PC-3 (cell line): ENCODE measurements at regions not wholly inside any gene's neighbourhood (a gene's known extent, or its start where the extent isn't known, plus 50 kb on each side); places are given as distances from the start of the nearest gene placed in this dataset.
"Not testable (repeated sequence)": the region's sequence is repeated elsewhere in the genome, so short reads cannot be mapped to it uniquely, and the experiment has no call there.

ENCODE experiments used
- ATAC-seq: fragments of 200-7000 bp; cut with Tn5 transposase; 2 replicates; pipeline ENCODE4 v1.9.1; 2020; ENCODE audit warnings: mild to moderate bottlenecking, moderate library complexity
- BruUV-seq: library from RNA; stranded (reverse); fragments of 400-500 nt; replicated peaks from 2 replicates; lab custom pipeline; 2021; lab: Mats Ljungman, UMichigan
- CTCF ChIA-PET: fragments of 300-600 bp; sonication (Branson Sonifier 250); formaldehyde crosslinking; loops from one replicate; lab custom pipeline; 2022; ENCODE audit warnings: antibody characterized with exemption; lab: Charles Lee
- POLR2A ChIA-PET: fragments of 300-600 bp; sonication (Branson Sonifier 250); formaldehyde crosslinking; loops from one replicate; lab custom pipeline; 2022; ENCODE audit warnings: antibody characterized with exemption; ENCODE audit not compliant: unreplicated experiment; lab: Charles Lee
- DNase-seq: peaks from one replicate; pipeline ENCODE4 v3.0.0-alpha.2; 2015
- H2AFZ ChIP-seq: fragments of 300-600 bp; sonication (generic); 2 replicates; pipeline ENCODE4 v1.6.0; 2016; ENCODE audit warnings: antibody characterized with exemption, low read length
- H3F3A ChIP-seq: fragments of 300-600 bp; sonication (generic); one replicate; pipeline ENCODE4 v1.6.0; 2017; ENCODE audit warnings: antibody characterized with exemption, low read length, control low read depth, mild to moderate bottlenecking; ENCODE audit not compliant: unreplicated experiment
- H3K27ac ChIP-seq: fragments of 300-600 bp; sonication (generic); 2 replicates; pipeline ENCODE4 v1.5.1; 2016; ENCODE audit warnings: mild to moderate bottlenecking, low read length
- H3K27me3 ChIP-seq: fragments of 300-600 bp; sonication (generic); 2 replicates; pipeline ENCODE4 v1.6.1; 2016; ENCODE audit warnings: low read length, mixed read lengths
- H3K36me3 ChIP-seq: fragments of 300-600 bp; sonication (generic); 2 replicates; pipeline ENCODE4 v1.6.1; 2016; ENCODE audit warnings: low read depth, mixed run types, low read length, mixed read lengths
- H3K4me1 ChIP-seq: fragments of 300-600 bp; sonication (generic); 2 replicates; pipeline ENCODE4 v1.5.1; 2016; ENCODE audit warnings: low read length; ENCODE audit not compliant: insufficient read depth
- H3K4me2 ChIP-seq: fragments of 300-600 bp; sonication (generic); 2 replicates; pipeline ENCODE4 v1.6.0; 2016; ENCODE audit warnings: low read length
- H3K4me3 ChIP-seq: fragments of 300-600 bp; sonication (generic); 2 replicates; pipeline ENCODE4 v1.5.1; 2016; ENCODE audit warnings: mild to moderate bottlenecking, low read length, mixed read lengths
- H3K79me2 ChIP-seq: fragments of 300-600 bp; sonication (generic); 2 replicates; pipeline ENCODE4 v1.6.1; 2017; ENCODE audit warnings: low read length, mixed read lengths
- H3K9ac ChIP-seq: fragments of 300-600 bp; sonication (generic); 2 replicates; pipeline ENCODE4 v1.6.0; 2016; ENCODE audit warnings: mild to moderate bottlenecking, low read length
- H3K9me2 ChIP-seq: fragments of 300-600 bp; sonication (generic); replicated peaks from 2 replicates; pipeline ENCODE4 v1.6.1; 2016; ENCODE audit warnings: mixed run types, low read length, mixed read lengths
- H3K9me3 ChIP-seq: fragments of 300-600 bp; sonication (generic); 2 replicates; pipeline ENCODE4 v1.6.1; 2016; ENCODE audit warnings: low read length, mixed read lengths
- H4K20me1 ChIP-seq: fragments of 300-600 bp; sonication (generic); 2 replicates; pipeline ENCODE4 v1.6.1; 2016; ENCODE audit warnings: low read length, mixed read lengths
- EZH2 ChIP-seq: fragments of 300-600 bp; sonication (generic); IDR thresholded peaks from one replicate; pipeline ENCODE4 v1.6.1; 2017; ENCODE audit warnings: antibody characterized with exemption, mild to moderate bottlenecking, low read length; ENCODE audit not compliant: unreplicated experiment
- EZH2phosphoT487 ChIP-seq: fragments of 300-600 bp; sonication (generic); IDR thresholded peaks from 2 replicates; pipeline ENCODE4 v1.6.1; 2018; ENCODE audit warnings: mild to moderate bottlenecking, antibody characterized with exemption, low read length, borderline replicate concordance
- intact Hi-C: fragments of 100-400 bp; cut with micrococcal nuclease; formaldehyde crosslinking; loops from 2 replicates; pipeline ENCODE4 v1.9.0; 2023
- TF ChIP-seq, protein P1 (sequence below): fragments of 300-600 bp; sonication (generic); conservative IDR thresholded peaks from 2 replicates; pipeline ENCODE4 v1.5.1; 2017; ENCODE audit warnings: antibody characterized with exemption, low read depth, mild to moderate bottlenecking, low read length

DNA sequence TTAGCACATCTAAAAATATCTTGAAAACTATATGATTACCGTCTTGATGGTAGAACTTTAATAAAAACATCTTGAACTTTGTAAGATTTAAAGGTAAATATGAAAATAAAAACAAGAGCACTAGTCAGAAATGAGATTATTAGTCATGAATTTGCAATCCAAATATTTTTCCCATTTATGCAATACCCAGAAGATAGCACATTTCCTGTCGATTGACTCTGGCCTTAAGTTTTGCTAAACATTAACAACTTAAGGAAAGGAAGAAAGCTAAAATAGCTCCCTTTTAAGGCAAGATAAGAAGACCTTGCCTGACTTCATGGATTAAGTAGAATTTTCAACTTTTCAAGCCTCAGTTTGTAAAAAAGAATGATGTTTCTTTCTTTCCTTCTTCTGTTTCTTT lies 1374.7 kb upstream of the RAG2 start:
- Histone ChIP-seq H3F3A (no peaks in the 10 kb centered on the region), H2AFZ (peak overlapping the region; percentile 28; the same call in 1 of the 2 replicates), H3K79me2 (no peaks in the 10 kb centered on the region), H3K9me3 (no peaks in the 10 kb centered on the region), H4K20me1 (no peaks in the 10 kb centered on the region), H3K36me3 (no peaks in the 10 kb centered on the region), H3K27me3 (no peaks in the 10 kb centered on the region), H3K27ac (no peak overlapping the region), H3K9me2 (no peaks in the 10 kb centered on the region), H3K9ac (no peak overlapping the region), H3K4me2 (no peak overlapping the region), H3K4me3 (no peak overlapping the region), H3K4me1 (0 out of 2 replicates have a peak, but pooled peaks cover 6% of the 10 kb centered on the region)
- DNase-seq (peak; percentile 6), ATAC-seq (no peak)
- POLR2A ChIA-PET: no interaction called here
- no peak for TF ChIP-seq EZH2phosphoT487
- TF ChIP-seq, protein P1, sequence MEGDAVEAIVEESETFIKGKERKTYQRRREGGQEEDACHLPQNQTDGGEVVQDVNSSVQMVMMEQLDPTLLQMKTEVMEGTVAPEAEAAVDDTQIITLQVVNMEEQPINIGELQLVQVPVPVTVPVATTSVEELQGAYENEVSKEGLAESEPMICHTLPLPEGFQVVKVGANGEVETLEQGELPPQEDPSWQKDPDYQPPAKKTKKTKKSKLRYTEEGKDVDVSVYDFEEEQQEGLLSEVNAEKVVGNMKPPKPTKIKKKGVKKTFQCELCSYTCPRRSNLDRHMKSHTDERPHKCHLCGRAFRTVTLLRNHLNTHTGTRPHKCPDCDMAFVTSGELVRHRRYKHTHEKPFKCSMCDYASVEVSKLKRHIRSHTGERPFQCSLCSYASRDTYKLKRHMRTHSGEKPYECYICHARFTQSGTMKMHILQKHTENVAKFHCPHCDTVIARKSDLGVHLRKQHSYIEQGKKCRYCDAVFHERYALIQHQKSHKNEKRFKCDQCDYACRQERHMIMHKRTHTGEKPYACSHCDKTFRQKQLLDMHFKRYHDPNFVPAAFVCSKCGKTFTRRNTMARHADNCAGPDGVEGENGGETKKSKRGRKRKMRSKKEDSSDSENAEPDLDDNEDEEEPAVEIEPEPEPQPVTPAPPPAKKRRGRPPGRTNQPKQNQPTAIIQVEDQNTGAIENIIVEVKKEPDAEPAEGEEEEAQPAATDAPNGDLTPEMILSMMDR: no peak
- no peak for TF ChIP-seq EZH2
- intact Hi-C loops: no loop called here
- no TSS peak for BruUV-seq
- CTCF ChIA-PET: no interaction called here

DNA sequence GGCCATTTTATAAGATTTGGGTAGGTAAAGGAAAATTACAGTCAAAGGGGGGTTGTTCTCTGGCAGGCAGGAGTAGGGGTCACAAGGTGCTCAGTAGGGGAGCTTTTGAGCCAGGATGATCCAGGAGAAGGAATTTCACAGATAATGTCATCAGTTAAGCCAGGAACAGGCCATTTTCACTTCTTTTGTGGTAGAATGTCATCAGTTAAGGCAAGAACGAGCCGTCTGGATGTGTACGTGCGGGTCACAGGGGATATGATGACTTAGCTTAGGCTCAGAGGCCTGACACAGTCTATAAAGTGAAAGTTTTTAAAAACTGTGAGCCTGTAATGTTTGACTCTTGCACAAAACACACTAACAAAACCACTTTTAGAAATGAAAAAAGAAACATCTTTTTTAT lies 1371.3 kb upstream of the RAG2 start:
- POLR2A ChIA-PET, H3F3A ChIP-seq, DNase-seq, H3K4me3 ChIP-seq, H3K9me3 ChIP-seq, H3K9me2 ChIP-seq, H3K27me3 ChIP-seq, H3K79me2 ChIP-seq, ATAC-seq, H2AFZ ChIP-seq, H4K20me1 ChIP-seq, CTCF ChIA-PET, H3K36me3 ChIP-seq, H3K27ac ChIP-seq, H3K4me1 ChIP-seq, H3K4me2 ChIP-seq, H3K9ac ChIP-seq, BruUV-seq, intact Hi-C loops: not testable (repeated sequence)

DNA sequence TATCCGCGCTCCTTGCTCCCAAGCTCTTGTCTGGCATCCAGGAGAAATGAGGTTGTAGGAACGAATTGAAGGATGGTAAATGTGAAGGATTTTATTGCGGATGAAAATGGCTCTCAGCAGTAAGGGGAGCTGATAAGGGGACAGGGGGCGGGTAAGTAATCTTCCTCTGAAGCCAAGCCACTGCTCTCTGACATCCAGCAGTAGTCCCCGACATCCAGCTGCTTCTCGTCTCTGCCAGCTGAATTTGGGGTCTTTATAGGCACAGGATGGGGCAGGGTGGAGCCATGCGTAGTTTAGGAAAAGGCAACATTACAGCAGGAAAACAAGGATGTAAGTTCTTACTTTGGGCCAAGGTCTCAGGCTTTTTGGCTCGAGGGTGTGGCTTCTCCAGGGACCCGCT lies 1370.1 kb upstream of the RAG2 start:
- DNase-seq (no peak), ATAC-seq (no peak)
- Histone ChIP-seq H2AFZ (no peak overlapping the region), H3F3A (no peaks in the 10 kb centered on the region), H3K4me3 (no peak overlapping the region), H4K20me1 (no peaks in the 10 kb centered on the region), H3K9me2 (no peaks in the 10 kb centered on the region), H3K4me2 (no peak overlapping the region), H3K27me3 (no peaks in the 10 kb centered on the region), H3K9ac (no peak overlapping the region), H3K4me1 (0 out of 2 replicates have a peak, but pooled peaks cover 6% of the 10 kb centered on the region), H3K79me2 (no peaks in the 10 kb centered on the region), H3K27ac (no peak overlapping the region), H3K36me3 (no peaks in the 10 kb centered on the region), H3K9me3 (no peaks in the 10 kb centered on the region)
- ChIA-PET CTCF (no interaction called here), POLR2A (no interaction called here)
- BruUV-seq: no TSS peak
- TF ChIP-seq EZH2phosphoT487 (no peak), EZH2 (no peak)
- TF ChIP-seq, protein P1: no peak
- intact Hi-C loops: no loop called here
